Parathyroid adenoma (tissue), 2 donors: ENCODE measurements at regions not wholly inside any gene's neighbourhood (a gene's known extent, or its start where the extent isn't known, plus 50 kb on each side); places are given as distances from the start of the nearest gene placed in this dataset.

Source experiments
- H2AFZ ChIP-seq: fragments of 300-600 bp; sonication (generic); one replicate; pipeline ENCODE4 v1.7.0; 2017; ENCODE audit warnings: antibody characterized with exemption, mild to moderate bottlenecking
- H3K27ac ChIP-seq: fragments of 300-600 bp; sonication (generic); one replicate; pipeline ENCODE4 v1.7.0; 2017
- H3K27me3 ChIP-seq: fragments of 300-600 bp; sonication (generic); one replicate; pipeline ENCODE4 v1.7.0; 2017; ENCODE audit warnings: low read length; ENCODE audit not compliant: control insufficient read depth, insufficient read depth
- H3K36me3 ChIP-seq: fragments of 300-600 bp; sonication (generic); one replicate; pipeline ENCODE4 v1.7.0; 2017; ENCODE audit warnings: low read length; ENCODE audit not compliant: control insufficient read depth, insufficient read depth
- H3K4me1 ChIP-seq: fragments of 300-600 bp; sonication (generic); one replicate; pipeline ENCODE4 v1.7.0; 2017; ENCODE audit warnings: control low read depth
- H3K4me2 ChIP-seq: fragments of 300-600 bp; sonication (generic); one replicate; pipeline ENCODE4 v1.7.0; 2017; ENCODE audit warnings: low read length
- H3K4me3 ChIP-seq: fragments of 300-600 bp; sonication (generic); one replicate; pipeline ENCODE4 v1.7.0; 2017; ENCODE audit warnings: low read depth, low read length
- H3K79me2 ChIP-seq: fragments of 300-600 bp; sonication (generic); one replicate; pipeline ENCODE4 v1.7.0; 2017; ENCODE audit warnings: control low read depth
- H3K9ac ChIP-seq: fragments of 300-600 bp; sonication (generic); one replicate; pipeline ENCODE4 v1.7.0; 2017; ENCODE audit warnings: mild to moderate bottlenecking
- H3K9me3 ChIP-seq: fragments of 300-600 bp; sonication (generic); one replicate; pipeline ENCODE4 v1.7.0; 2017; ENCODE audit warnings: low read length; ENCODE audit not compliant: control insufficient read depth
- TF ChIP-seq, protein P1 (sequence below): fragments of 300-600 bp; sonication (generic); IDR thresholded peaks from one replicate; pipeline ENCODE4 v1.7.0; 2017; ENCODE audit warnings: antibody characterized with exemption, mild to moderate bottlenecking
- donor health status: primary hyperparathyroidism.

DNA sequence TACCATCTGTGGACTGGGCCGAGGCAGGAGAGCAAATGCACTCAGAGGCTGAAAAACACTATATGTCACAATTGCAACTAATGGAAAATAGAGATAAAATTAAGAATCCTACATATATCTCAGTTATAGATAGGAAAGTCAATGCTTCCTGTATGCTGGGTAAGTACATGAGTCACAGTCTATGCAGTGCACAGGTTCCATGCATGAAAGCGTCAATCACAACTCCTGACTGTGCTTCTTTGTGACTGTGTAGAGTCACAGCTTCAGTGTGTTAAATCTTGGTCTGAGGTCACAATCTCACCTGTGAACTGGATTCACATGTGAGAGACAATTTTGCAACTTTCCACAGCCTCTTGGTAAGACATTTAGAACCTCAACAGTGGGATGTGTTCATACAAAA lies 247.2 kb downstream of the RPS4Y2 start:
- no peak overlapping the region for H3K4me2 ChIP-seq
- no peaks in the 10 kb centered on the region for H3K79me2 ChIP-seq
- no peak overlapping the region for H3K9ac ChIP-seq
- no peak overlapping the region for H3K27ac ChIP-seq
- no peak overlapping the region for H2AFZ ChIP-seq
- no peak overlapping the region for H3K4me3 ChIP-seq
- no peaks in the 10 kb centered on the region for H3K36me3 ChIP-seq
- H3K9me3 ChIP-seq = no peaks in the 10 kb centered on the region
- H3K27me3 ChIP-seq = no peaks in the 10 kb centered on the region
- TF ChIP-seq, protein P1, sequence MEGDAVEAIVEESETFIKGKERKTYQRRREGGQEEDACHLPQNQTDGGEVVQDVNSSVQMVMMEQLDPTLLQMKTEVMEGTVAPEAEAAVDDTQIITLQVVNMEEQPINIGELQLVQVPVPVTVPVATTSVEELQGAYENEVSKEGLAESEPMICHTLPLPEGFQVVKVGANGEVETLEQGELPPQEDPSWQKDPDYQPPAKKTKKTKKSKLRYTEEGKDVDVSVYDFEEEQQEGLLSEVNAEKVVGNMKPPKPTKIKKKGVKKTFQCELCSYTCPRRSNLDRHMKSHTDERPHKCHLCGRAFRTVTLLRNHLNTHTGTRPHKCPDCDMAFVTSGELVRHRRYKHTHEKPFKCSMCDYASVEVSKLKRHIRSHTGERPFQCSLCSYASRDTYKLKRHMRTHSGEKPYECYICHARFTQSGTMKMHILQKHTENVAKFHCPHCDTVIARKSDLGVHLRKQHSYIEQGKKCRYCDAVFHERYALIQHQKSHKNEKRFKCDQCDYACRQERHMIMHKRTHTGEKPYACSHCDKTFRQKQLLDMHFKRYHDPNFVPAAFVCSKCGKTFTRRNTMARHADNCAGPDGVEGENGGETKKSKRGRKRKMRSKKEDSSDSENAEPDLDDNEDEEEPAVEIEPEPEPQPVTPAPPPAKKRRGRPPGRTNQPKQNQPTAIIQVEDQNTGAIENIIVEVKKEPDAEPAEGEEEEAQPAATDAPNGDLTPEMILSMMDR = no peak
- no peaks in the 10 kb centered on the region for H3K4me1 ChIP-seq

DNA sequence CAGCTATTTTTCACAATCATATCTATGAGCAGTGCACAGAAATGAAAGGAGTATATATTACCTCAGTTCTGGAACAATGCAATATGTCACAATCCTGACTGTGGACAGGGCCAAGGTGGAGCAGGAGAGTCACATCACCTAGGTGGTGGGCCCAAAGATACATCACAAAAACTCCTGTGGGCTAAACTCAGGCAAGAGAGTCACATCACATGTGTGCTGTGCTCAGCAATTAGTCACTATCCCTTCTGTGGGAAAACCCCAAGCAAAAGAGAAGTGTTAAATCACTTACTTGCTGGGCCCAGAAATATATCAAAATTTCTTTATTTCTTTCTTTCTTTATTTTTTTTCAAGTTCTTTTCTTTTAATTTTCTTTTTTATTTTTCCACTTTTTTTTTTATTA lies 249.6 kb downstream of the RPS4Y2 start:
- no peaks in the 10 kb centered on the region for H3K9me3 ChIP-seq
- H3K9ac ChIP-seq = no peak overlapping the region
- H3K4me2 ChIP-seq = no peak overlapping the region

DNA sequence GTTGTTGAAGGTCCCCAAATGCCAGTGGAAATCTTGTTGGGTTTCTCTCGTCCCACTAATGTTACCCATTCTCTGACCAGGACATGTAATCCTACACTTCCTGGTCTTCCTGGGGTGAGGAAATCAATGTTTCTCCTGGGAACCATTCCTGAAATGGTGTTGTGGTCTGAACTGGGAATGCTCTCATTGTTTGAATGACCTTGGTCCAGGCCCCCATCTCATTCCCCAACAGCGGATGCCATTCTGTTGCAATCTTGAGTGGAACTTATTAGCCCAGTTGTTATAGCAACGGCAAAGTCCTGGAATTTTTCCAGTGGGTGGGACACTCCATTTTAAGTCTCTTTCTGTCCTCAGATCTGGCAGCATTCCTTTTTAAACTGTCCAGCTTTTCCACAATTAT lies 265.9 kb downstream of the RPS4Y2 start:
- Histone ChIP-seq H3K79me2 (no peaks in the 10 kb centered on the region), H3K4me1 (no peaks in the 10 kb centered on the region), H2AFZ (no peak overlapping the region), H3K9ac (no peak overlapping the region), H3K9me3 (no peaks in the 10 kb centered on the region), H3K27ac (no peak overlapping the region), H3K36me3 (no peaks in the 10 kb centered on the region), H3K27me3 (no peaks in the 10 kb centered on the region), H3K4me2 (no peak overlapping the region), H3K4me3 (no peak overlapping the region)
- TF ChIP-seq, protein P1 = no peak

More for the DNA sequence above, 249.6 kb downstream of the RPS4Y2 start:
- H3K4me1 ChIP-seq = no peaks in the 10 kb centered on the region
- no peak overlapping the region for H2AFZ ChIP-seq
- H3K27me3 ChIP-seq = no peaks in the 10 kb centered on the region
- no peak overlapping the region for H3K4me3 ChIP-seq
- no peak overlapping the region for H3K27ac ChIP-seq
- H3K79me2 ChIP-seq = no peaks in the 10 kb centered on the region
- TF ChIP-seq, protein P1 = no peak
- H3K36me3 ChIP-seq = no peaks in the 10 kb centered on the region

DNA sequence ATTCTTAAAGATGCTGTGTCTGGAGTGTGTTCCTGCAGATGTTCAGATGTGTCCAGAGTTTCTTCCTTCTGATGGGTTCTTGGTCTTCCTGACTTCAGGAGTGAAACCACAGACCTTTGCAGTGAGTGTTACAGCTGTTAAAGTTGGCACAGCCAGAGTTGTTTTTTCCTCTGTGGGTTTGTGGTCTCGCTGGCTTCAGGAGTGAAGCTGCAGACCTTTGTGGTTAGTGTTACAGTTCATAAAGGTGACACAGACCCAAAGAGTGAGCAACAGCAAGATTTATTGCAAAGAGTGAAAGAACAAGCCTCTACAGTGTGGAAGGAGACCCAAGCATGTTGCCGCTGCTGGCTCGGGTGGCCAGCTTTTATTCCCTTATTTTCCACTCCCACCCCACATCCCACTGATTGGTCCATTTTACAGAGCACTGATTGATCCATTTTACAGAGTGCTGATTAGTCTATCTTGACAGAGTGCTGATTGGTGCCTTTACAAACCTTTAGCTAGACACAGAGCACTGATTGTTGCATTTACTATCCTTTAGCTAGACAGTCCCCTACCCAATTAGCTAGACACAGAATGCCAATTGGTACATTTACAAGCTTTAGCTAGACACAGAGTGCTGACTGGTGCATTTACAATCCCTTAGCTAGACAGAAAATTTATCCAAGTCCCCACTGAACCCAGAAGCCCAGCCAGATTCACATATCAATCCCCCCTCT lies 266.6 kb downstream of the RPS4Y2 start:
- Histone ChIP-seq H3K27me3 (no peaks in the 10 kb centered on the region), H2AFZ (no peak overlapping the region), H3K27ac (no peak overlapping the region), H3K4me1 (no peaks in the 10 kb centered on the region), H3K79me2 (no peaks in the 10 kb centered on the region), H3K9me3 (no peaks in the 10 kb centered on the region), H3K36me3 (no peaks in the 10 kb centered on the region), H3K9ac (no peak overlapping the region), H3K4me3 (no peak overlapping the region), H3K4me2 (no peak overlapping the region)
- TF ChIP-seq, protein P1 = no peak

DNA sequence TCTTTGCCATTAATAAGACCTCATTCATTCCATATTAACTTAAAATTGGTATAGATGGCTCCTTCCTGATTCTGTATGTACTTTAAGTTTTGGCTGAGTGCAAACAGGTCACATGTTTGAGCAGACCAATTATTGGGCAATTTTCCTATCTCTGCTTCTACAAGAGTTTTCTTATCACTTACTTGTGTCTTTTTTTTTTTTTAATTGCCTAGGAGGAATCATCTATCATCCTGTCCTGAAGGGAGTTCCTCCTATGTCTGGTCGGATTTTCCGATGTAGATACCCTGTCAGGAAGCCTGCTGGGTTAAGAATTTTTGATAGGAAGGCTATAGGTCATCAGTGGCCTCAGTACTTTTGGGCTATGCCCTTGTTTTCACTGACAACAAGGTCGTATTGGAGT lies 268.0 kb downstream of the RPS4Y2 start:
- Histone ChIP-seq H3K4me1 (no peaks in the 10 kb centered on the region), H3K9me3 (no peaks in the 10 kb centered on the region), H3K9ac (no peak overlapping the region), H3K27me3 (no peaks in the 10 kb centered on the region), H3K36me3 (no peaks in the 10 kb centered on the region), H3K27ac (no peak overlapping the region), H3K4me2 (no peak overlapping the region), H2AFZ (no peak overlapping the region), H3K79me2 (no peaks in the 10 kb centered on the region), H3K4me3 (no peak overlapping the region)
- TF ChIP-seq, protein P1 = no peak
